GM13976 (cell line): ENCODE measurements at regions not wholly inside any gene's neighbourhood (a gene's known extent, or its start where the extent isn't known, plus 50 kb on each side); places are given as distances from the start of the nearest gene placed in this dataset.
"Not testable (repeated sequence)": the region's sequence is repeated elsewhere in the genome, so short reads cannot be mapped to it uniquely, and the experiment has no call there.

Source experiments
- DNase-seq: peaks from one replicate; pipeline ENCODE4 v3.0.0; 2012; ENCODE audit warnings: low spot score
- in situ Hi-C: fragments of 300-500 bp; cut with MboI; formaldehyde crosslinking; loops from one replicate; pipeline ENCODE4 v1.12.0; 2022; ENCODE audit warnings: low sequenced_read_pairs, mixed read lengths, inconsistent platforms; ENCODE audit not compliant: unreplicated experiment
- TF ChIP-seq, protein P1 (sequence below): IDR thresholded peaks from 2 replicates; pipeline ENCODE4 v1.5.1; 2012; ENCODE audit warnings: borderline replicate concordance, mild to moderate bottlenecking; ENCODE audit not compliant: insufficient read depth; ENCODE audit errors: extremely low read depth, missing control alignments, control extremely low read depth

DNA sequence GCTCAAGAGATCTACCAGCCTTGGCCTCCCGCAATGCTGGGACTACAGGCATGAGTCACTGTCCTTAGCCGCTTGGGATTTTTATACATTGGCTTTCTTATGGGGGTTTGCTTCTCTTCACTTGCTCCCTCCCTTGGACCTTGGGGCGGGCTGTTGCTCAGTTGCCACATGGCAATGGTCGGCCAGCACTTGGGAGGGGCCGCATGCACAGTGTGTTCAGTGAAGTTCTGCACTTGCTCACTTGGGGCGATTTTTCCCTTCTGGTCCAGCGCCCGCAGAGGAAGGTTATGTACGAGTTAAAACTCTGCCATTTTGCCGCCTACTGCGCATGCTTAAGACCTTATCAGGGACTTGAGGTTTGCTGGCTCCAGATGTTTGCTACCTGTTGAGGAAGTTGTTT, 1367.6 kb upstream of the CDH8 start:
- in situ Hi-C loops = no loop called here
- TF ChIP-seq, protein P1, sequence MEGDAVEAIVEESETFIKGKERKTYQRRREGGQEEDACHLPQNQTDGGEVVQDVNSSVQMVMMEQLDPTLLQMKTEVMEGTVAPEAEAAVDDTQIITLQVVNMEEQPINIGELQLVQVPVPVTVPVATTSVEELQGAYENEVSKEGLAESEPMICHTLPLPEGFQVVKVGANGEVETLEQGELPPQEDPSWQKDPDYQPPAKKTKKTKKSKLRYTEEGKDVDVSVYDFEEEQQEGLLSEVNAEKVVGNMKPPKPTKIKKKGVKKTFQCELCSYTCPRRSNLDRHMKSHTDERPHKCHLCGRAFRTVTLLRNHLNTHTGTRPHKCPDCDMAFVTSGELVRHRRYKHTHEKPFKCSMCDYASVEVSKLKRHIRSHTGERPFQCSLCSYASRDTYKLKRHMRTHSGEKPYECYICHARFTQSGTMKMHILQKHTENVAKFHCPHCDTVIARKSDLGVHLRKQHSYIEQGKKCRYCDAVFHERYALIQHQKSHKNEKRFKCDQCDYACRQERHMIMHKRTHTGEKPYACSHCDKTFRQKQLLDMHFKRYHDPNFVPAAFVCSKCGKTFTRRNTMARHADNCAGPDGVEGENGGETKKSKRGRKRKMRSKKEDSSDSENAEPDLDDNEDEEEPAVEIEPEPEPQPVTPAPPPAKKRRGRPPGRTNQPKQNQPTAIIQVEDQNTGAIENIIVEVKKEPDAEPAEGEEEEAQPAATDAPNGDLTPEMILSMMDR = no peak

DNA sequence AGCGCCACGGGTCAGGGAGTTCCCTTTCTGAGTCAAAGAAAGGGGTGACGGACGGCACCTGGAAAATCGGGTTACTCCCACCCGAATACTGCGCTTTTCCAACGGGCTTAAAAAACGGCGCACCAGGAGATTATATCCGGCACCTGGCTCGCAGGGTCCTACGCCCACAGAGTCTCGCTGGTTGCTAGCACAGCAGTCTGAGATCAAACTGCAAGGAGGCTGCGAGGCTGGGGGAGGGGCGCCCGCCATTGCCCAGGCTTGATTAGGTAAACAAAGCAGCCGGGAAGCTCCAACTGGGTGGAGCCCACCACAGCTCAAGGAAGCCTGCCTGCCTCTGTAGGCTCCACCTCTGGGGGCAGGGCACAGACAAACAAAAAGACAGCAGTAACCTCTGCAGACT, 1352.0 kb upstream of the CDH8 start:
- in situ Hi-C loops, DNase-seq: not testable (repeated sequence)

More for the DNA sequence above, 1367.6 kb upstream of the CDH8 start:
- DNase-seq = no peak

DNA sequence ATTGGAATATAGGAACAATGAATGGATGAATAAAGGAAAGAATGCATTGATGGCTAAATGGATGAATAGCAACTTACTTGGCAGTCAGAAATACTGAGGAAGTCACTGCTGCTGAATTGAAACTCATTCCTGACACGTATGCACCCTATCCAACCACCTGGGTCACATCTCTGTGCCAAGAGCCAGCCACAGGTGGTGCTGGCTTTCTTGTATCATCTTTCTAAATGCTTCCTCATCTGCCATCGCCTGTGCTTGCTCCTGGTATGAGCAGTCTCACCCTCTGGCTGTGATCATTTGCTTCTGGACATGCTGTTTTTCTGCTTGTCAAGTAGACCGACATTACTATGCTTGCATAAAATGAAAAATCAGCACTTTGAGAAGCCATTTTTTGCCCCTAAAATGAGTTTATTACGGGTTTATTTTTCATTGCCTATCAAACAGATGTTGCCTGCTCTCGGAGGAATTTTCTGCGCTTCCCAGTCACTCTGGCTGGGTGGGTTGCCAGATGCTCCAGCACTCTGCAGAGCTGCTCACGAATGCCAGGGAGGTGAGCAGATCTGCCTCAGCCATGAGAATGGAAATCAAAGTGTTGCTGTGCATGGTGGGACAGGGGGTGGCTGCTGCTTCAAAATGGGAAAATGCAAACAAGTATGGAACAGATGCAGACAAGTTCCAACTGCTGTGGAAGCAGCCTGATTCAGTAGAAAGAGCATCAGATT, 1349.6 kb upstream of the CDH8 start:
- TF ChIP-seq, protein P1 = no peak
- DNase-seq = no peak
- in situ Hi-C loops = no loop called here

DNA sequence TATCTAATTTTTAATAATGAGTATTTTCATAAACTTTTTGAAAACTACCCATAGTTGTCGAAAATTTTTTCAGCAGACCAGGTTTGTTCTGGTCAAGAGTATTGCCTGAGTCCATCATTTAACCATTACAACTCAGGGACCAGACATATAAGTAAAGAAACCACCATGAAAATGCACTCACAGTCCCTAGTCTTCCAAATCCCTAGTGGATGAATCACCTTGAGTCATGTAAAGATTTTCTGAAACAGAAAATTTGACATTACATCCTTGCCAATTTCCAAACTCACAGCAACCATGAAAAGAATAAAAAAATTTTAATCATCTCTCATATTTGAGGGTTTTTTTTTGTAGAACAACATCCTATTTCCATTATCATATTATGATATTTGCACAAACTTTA, 1337.5 kb upstream of the CDH8 start:
- in situ Hi-C loops = no loop called here

DNA sequence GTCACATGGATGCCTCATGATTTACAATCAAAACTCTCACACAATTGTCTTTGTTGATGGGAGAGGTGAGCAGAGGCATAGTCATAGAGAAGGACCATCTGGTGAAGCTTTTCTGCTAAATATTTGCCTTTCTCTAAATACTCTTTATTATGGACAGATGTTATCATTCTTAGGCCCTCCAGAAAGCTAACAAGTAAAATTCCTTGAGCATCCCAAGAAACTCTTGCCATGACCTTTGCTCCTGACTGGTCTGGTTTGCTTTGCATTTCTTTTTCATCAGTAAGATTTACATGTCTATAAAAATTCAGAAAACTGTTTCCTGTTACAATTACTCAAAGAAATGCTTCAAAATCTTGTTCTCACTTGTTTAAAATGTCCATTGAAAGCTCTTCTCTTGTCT, 1336.6 kb upstream of the CDH8 start:
- TF ChIP-seq, protein P1 = no peak
- in situ Hi-C loops = no loop called here
- DNase-seq = no peak

More for the DNA sequence above, 1337.5 kb upstream of the CDH8 start:
- DNase-seq = no peak
- TF ChIP-seq, protein P1 = no peak

DNA sequence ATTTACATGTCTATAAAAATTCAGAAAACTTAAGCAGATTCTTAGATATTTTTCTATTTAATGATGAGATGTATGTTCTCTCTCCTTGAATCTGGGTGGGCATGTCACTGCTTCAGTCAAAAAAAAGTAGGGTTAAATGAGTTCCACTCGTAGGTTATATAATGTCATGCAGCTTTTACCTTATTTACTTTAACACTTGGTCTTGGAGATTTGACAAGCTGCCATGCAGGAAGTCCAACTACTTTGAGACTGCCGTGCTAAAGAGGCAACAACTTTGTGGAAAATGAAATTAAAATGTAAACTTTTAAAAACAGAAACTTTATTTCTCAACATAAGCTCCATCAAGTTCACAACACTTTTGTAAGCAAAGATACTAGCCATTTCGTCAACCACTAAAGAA, 1336.0 kb upstream of the CDH8 start:
- in situ Hi-C loops = no loop called here

DNA sequence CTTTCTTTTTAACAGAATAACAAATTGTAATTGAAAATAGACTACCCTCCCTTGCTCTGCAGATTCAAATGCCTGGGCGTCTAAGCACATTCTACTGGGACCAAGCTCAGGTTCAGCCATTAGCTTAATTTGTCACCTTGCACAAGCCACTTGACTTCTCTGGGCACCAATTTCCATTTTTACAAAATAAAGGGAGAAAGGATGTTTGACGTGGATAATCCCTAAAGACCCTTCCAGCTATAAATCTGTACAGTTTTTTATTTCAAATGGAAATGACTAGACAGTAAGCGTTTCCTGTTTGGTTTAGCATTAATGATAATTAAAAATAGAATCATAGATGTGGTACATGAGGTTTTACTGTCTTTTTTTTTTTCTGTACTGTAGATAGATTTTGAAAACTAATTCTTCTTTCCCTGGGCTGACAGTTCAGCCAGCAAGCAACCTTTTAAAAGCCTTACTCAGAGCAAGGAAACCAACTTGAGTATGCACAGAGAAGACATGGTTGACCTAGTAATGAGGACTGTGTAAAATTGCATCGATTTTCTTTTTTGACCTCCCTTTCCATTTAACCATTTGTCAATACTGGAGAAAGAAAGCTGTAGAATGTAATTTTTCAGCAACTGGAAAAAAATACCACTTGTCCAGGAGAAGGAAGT, 1329.5 kb upstream of the CDH8 start:
- TF ChIP-seq, protein P1 = no peak
- in situ Hi-C loops = no loop called here
- DNase-seq = no peak

More for the DNA sequence above, 1336.0 kb upstream of the CDH8 start:
- TF ChIP-seq, protein P1 = no peak
- DNase-seq = no peak
